NCI-H2029 (cell line): ENCODE measurements at regions not wholly inside any gene's neighbourhood (a gene's known extent, or its start where the extent isn't known, plus 50 kb on each side); places are given as distances from the start of the nearest gene placed in this dataset.
"Not testable (repeated sequence)": the region's sequence is repeated elsewhere in the genome, so short reads cannot be mapped to it uniquely, and the experiment has no call there.

ENCODE experiments used
- DNase-seq: peaks from one replicate; lab custom pipeline; 2025; lab: John Stamatoyannopoulos, UW

DNA sequence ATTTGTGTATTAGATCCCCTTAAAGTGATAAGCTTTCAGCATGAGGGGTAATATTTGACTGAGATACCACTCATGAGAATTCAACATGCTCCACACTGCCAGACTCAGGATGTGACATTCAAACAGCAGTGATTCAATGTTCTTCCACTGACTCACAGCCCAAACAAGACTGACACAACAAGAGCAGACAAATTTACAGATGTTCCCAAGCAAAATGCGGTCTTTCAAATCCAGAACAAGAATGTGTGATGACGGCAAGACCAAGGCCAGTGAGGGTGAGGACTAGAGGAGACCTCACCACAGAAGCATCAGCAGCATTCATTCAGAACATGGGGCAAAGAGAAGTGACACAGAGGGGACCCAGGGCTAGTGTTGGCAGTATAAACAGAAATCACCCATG is 99.3 kb upstream of the GRIA3 start:
- no peak for DNase-seq

DNA sequence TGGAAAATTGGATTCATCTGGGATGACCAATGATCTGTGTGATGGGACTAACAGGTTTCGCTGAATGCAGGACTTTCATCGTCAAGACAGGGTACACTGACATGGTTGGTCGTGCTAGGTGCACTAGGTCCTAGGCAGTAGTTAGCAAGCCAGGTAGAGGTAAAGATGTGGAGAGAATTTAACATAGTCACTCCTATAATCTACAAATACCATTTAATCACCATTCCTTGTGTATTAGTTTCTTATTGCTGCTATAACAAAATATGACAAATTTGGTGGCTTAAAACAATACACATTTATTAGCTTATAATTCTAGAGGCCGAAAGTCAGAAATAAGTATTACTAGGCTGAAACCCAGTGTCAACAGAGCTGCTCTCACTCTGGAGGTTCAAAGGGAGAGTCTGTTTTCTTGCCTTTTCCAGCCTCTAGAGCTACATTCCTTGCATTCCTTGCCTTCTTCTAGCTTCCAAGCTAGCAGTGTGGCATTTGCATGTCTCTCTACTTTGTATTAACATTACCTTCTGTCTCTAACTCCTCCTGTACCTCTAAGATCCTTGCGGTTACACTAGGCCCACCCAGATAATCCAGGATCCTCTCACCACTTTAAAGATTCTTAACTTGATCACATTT is 98.7 kb upstream of the GRIA3 start:
- no peak for DNase-seq

DNA sequence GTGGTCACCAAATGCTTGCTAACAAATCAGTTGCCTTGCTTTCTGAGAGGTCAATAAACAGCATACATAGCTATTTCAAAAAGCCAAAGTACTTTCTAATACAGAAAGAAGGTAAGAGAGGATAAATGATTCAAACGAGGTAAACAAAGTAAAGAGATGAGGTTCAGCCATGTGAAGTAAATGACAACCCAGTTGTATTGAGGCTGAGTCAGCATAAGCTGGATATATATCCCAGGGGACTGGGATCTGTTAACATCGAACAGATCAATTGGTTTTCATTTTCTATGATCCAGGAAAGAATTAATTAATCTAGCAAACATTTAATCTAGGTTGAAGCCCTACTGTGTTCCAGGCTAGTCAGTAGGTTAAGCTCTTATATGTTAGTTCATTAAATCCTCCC is 97.3 kb upstream of the GRIA3 start:
- DNase-seq: no peak

DNA sequence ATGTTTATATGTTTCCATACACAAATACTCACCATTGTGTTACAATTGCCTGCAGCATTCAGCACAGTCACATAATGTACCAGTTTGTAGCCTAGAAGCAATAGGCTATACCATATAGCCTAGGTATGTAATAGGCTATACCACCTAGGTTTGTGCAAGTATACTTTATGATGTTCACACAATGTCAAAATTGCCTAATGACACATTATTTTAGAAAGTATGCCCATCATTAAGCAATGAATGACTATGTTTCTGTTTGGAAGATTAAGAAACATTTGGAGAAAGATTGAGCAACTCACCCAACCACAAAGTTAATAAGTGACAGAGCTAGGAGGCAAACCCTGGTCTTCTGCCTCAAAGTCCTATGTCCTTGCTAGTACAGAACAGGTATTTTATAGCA is 96.8 kb upstream of the GRIA3 start:
- no peak for DNase-seq

GRCh38 chrX:123088331-123088730 is 95.7 kb upstream of the GRIA3 start:
- no peak for DNase-seq

DNA sequence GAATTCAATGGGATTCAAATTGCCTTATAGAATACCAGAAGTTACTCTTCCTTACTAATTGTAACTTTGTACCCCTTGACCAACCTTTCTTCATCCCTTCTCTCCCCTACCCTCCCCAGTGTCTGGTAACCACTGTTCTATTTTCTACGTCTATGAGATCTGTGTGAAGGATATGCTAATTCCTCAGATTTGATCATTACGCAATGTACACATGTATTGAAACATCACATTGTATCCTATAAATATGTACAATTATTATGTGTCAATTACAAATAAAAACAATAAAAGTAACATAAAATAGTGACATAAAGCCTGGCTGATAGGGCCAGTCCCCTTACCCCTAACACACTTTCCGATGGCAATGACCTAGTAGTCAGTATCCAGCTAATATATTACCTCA is 95.1 kb upstream of the GRIA3 start:
- no peak for DNase-seq

GRCh38 chrX:123093792-123094191 is 90.3 kb upstream of the GRIA3 start:
- no peak for DNase-seq

DNA sequence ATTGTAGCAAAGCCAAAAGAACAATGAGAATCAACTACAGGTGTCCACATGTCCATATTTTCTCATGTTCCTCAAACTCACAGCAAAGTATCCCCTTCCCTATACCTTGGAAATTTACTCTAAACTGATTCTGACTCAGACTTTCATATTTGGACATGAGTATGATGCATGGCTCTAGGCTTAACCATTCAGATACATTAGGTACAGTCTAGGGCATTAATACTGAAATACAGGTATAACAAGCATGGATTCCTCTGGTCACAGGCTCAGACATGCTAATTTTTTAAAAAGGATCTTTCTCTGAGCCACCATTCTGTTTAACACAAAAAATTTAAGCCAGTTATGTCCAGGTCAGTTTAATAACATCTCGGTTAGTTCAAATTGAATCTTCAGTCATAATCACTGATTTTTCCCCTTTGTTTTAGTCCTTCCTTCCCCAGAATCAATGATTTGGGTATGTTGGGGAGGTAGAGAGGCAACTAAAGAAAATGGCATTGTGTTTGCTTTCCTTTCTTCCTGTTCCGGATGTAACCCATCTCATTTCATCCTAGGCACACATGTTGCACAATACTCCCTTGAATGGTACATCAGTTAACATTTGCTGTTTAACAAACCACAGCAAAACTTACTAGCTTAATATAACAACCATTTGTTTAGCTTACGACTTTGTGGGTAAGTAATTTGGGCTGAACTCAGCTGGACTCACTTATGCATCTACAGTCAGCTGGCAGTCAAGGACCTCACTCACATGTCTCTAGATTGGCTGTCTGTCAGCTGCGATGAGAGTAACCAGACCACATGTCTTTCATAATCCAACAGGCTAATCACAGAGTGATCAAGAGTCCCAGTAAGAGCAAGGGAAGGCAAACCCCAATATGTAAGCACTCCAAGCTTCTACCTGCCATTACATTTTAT is 75.3 kb upstream of the GRIA3 start:
- DNase-seq: no peak

GRCh38 chrX:123121241-123121640 is 62.8 kb upstream of the GRIA3 start:
- no peak for DNase-seq

GRCh38 chrX:123129805-123130204 is 54.3 kb upstream of the GRIA3 start:
- not testable (repeated sequence) for DNase-seq
